ENCODE measurements at regions not wholly inside any gene's neighbourhood (a gene's known extent, or its start where the extent isn't known, plus 50 kb on each side); places are given as distances from the start of the nearest gene placed in this dataset.

DNA sequence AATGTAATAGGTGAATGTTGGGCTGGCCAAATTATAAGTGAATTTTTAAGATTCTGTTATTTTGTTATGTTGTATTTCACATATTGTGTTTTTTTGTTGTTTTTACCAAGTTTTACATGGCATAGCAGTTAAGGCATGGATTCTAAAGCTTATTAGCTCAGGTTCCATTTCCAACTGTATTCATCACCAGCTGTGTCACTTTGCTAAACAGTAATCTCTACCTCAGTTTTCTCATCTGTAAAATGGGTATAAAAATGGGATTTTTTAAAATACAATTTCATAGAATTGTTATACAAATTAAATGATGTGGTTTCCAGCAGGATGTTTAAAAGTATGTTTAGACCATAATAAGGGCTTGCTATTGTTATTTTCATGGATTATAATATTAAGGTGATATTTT, 512.2 kb downstream of the SLC16A7 start:
- no peak overlapping the region for H3K4me3 Mint-ChIP-seq
- no peak overlapping the region for H3K27ac Mint-ChIP-seq
- H3K9me3 Mint-ChIP-seq, result no peaks in the 10 kb centered on the region
- H3K27me3 Mint-ChIP-seq, result no peaks in the 10 kb centered on the region
- no peaks in the 10 kb centered on the region for H3K4me1 Mint-ChIP-seq (ENCODE audit: low read depth)
- H3K36me3 Mint-ChIP-seq (ENCODE audit: low read depth), result no peaks in the 10 kb centered on the region

DNA sequence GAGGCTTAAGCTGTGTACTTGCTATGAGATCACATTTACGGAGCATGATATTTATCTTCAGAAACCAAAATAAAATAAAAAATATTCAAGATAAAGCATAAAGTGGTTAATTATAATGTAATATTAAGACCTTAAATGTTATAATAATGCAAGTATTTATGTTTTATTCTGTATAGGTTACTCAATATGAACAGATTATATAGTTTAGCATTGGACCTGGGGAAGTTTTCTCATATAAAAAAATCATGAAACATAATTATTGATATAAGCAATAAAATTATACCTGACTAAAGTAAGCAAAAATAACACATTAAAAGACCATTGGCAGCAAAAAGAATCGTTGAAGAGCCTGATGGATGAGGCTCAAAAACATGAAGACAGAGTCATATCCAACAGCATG, 516.2 kb downstream of the SLC16A7 start:
- Mint-ChIP-seq H3K4me3 (no peak overlapping the region), H3K27me3 (no peaks in the 10 kb centered on the region), H3K27ac (no peak overlapping the region), H3K9me3 (peaks cover 12% of the 10 kb centered on the region), H3K36me3 (ENCODE audit: low read depth) (no peaks in the 10 kb centered on the region), H3K4me1 (ENCODE audit: low read depth) (no peaks in the 10 kb centered on the region)

DNA sequence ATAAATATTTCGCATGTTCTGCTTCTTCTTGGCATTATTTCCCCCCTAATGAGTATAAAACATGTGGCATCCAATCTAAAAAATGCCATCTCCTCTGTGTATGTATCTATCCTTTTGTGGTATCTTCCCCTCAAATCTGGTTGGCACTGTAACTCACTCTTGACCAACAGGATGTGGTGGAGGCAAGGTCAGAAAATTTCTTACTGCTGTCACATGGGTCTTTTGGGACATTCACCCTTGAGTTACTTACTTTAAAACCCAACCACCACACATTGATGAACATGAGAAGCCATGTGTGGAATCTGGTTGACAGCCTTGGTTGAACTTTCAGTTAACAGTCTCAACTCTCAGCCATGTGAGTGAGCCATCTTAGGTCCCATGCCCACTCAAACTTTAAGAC, 516.9 kb downstream of the SLC16A7 start:
- Mint-ChIP-seq H3K4me1 (ENCODE audit: low read depth) (no peaks in the 10 kb centered on the region), H3K27ac (no peak overlapping the region), H3K27me3 (no peaks in the 10 kb centered on the region), H3K36me3 (ENCODE audit: low read depth) (no peaks in the 10 kb centered on the region), H3K9me3 (peaks cover 12% of the 10 kb centered on the region), H3K4me3 (no peak overlapping the region)

DNA sequence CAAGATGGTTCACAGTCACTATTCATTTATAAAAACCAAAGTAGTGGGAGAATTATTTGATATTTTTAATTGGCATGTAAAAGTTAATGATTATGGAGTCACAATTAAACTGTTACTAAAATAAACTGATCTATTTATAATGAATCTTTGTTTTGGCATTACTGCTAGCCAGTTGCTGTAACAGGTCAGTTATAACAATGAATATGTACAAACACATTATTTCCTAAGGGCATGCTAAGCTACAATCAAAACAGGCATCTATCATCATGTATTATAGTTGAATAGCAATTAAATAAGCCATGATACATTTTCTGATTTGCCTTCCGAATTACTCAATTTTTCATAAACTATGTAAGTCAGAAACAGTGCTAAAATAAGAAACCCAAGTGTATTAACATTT, 518.3 kb downstream of the SLC16A7 start:
- Mint-ChIP-seq H3K27me3 (no peaks in the 10 kb centered on the region), H3K27ac (no peak overlapping the region), H3K9me3 (peaks cover 12% of the 10 kb centered on the region), H3K4me3 (no peak overlapping the region), H3K36me3 (ENCODE audit: low read depth) (no peaks in the 10 kb centered on the region), H3K4me1 (ENCODE audit: low read depth) (no peaks in the 10 kb centered on the region)

DNA sequence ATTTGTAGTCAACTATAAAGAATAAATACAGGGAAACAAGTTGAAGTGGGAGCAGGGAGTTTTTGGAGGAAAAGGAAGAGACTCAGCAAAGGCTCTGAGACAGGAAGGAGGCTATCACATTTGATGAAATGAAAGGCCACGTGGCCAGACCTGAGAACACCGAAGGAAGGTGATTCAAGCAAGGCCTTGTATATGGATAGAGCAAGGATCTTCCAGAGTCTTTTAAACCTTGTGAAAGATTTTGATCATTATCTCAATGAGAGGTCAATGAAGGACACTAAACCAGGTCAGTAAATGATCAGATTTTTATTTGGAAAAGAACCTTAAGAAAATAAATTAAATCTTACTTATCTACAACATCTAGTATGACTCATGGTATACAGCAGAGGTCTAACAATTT, 523.5 kb downstream of the SLC16A7 start:
- H3K27ac Mint-ChIP-seq, result no peak overlapping the region
- H3K4me1 Mint-ChIP-seq (ENCODE audit: low read depth), result no peaks in the 10 kb centered on the region
- no peaks in the 10 kb centered on the region for H3K36me3 Mint-ChIP-seq (ENCODE audit: low read depth)
- H3K9me3 Mint-ChIP-seq, result peaks cover 20% of the 10 kb centered on the region
- no peak overlapping the region for H3K4me3 Mint-ChIP-seq
- no peaks in the 10 kb centered on the region for H3K27me3 Mint-ChIP-seq

DNA sequence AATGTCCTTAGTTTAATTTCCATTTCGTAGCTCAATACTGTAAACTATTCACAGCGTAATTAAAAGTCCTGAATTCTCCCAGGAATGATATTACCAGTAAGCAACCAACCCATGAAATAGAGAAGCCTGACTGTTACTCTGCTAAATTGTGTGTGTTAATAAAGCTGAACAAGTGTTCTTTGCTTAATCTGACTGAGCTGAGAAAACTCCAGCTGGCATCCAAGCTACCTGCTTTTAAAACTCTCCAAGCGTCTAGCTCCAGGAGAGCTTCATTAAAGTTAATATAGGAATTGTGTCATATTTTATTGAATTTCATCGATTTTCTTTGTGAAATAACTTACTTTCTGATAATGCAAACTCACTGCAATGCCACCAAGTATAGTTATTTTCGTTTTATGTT, 524.4 kb downstream of the SLC16A7 start:
- Mint-ChIP-seq H3K9me3 (peaks cover 22% of the 10 kb centered on the region), H3K36me3 (ENCODE audit: low read depth) (no peaks in the 10 kb centered on the region), H3K4me1 (ENCODE audit: low read depth) (no peaks in the 10 kb centered on the region), H3K27me3 (no peaks in the 10 kb centered on the region), H3K27ac (no peak overlapping the region), H3K4me3 (no peak overlapping the region)

DNA sequence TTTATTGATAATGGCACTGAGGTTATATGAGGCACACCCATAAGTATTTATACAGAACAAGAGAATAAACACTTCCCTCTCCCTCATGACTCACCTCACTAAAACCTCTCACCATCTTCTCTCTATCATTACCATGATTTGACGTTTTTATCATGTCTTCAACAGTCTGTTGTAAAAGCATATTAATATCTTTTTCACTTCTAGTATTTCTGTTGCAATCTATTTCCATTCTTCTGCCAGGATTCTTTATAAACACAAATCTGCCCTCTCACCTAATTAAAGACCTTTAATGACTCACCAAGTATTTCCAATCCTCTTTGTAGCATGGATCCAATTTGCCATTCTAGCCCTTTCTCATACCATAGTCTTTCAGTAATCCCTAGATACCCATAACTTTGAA, 527.7 kb downstream of the SLC16A7 start:
- no peaks in the 10 kb centered on the region for H3K4me1 Mint-ChIP-seq (ENCODE audit: low read depth)
- H3K27ac Mint-ChIP-seq, result no peak overlapping the region
- H3K9me3 Mint-ChIP-seq, result peaks cover 19% of the 10 kb centered on the region
- H3K27me3 Mint-ChIP-seq, result no peaks in the 10 kb centered on the region
- H3K36me3 Mint-ChIP-seq (ENCODE audit: low read depth), result no peaks in the 10 kb centered on the region
- H3K4me3 Mint-ChIP-seq, result no peak overlapping the region

DNA sequence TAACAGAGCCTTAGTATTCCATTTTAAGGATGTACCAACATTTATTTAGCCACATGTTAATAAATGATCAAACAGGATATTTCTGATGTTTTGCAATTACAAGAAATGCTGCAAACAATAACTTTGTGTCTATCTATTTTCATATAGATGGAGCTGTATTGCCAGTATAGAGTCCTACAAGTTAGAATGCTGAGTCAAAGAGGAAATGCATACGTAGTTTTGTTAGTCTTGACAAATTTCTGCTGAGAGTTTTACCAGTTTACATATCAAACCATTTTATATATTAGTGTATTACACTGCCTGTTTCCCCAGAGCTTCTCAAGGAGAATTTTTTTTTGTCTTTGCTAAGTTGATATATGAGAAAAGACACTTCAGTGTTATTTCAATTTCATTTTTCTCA, 541.7 kb downstream of the SLC16A7 start:
- Mint-ChIP-seq H3K9me3 (no peaks in the 10 kb centered on the region), H3K4me3 (no peak overlapping the region), H3K36me3 (ENCODE audit: low read depth) (no peaks in the 10 kb centered on the region), H3K4me1 (ENCODE audit: low read depth) (no peaks in the 10 kb centered on the region), H3K27ac (no peak overlapping the region), H3K27me3 (no peaks in the 10 kb centered on the region)

DNA sequence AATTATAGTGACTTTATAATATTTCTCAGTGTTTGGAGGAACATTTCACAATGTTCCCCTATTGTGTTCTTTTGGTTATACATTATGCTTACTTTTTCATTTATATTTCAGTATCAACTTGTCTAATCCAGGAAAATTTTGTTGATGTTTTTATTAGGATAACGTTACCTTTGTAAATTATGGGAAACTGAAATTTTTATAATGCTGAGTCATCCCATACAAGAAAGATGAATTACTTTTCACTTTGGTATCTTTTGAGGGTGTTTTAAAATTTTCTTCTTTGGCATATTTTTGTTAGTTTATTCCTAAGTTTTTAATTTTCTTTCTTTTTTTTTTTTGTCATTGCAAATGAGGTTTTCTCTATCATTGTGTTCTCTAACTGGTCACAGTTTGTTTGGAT, 542.7 kb downstream of the SLC16A7 start:
- Mint-ChIP-seq H3K36me3 (ENCODE audit: low read depth) (no peaks in the 10 kb centered on the region), H3K27ac (no peak overlapping the region), H3K27me3 (no peaks in the 10 kb centered on the region), H3K4me3 (no peak overlapping the region), H3K4me1 (ENCODE audit: low read depth) (no peaks in the 10 kb centered on the region), H3K9me3 (no peaks in the 10 kb centered on the region)

DNA sequence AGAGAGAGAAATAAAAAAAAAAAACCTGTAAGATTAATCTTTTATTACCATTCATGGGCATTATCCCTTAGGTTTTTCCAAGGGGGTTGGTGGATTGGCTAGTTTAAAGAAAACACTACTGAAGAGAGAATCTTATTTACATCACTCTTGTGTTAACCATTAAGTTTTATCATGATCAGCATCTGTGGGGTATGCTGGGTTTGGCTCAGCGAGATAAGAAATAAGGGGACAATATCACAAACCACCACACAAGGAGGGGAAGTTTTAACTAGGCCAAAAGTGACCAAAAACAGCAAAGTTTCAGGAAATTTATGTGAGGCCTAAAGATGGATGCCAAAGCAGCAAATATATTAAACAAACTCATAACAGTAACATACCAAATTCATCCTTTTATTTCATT, 548.6 kb downstream of the SLC16A7 start:
- Mint-ChIP-seq H3K4me3 (no peak overlapping the region), H3K9me3 (no peaks in the 10 kb centered on the region), H3K27me3 (no peaks in the 10 kb centered on the region), H3K27ac (no peak overlapping the region), H3K36me3 (ENCODE audit: low read depth) (no peaks in the 10 kb centered on the region), H3K4me1 (ENCODE audit: low read depth) (no peaks in the 10 kb centered on the region)

DNA sequence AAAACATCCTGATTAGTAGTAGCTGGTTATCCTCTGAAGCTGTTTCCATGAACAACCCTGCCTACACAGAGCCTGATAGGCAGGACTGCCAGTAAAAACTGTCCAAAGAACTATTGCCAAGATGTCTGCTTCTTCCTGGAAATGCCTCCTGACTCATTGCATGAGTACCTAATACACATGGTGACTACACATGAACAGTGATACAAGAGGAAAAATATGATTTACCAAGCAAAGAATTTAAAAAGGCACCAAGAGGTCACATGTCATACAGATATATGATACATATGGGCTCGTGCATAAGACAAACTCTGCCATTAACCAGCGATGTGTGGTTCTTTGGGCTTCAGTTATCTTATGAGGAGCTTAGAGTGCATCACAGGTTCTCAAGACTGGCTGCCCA, 552.3 kb downstream of the SLC16A7 start:
- H3K4me1 Mint-ChIP-seq (ENCODE audit: low read depth), result no peaks in the 10 kb centered on the region
- H3K36me3 Mint-ChIP-seq (ENCODE audit: low read depth), result no peaks in the 10 kb centered on the region
- H3K9me3 Mint-ChIP-seq, result no peaks in the 10 kb centered on the region
- H3K27ac Mint-ChIP-seq, result no peak overlapping the region
- no peaks in the 10 kb centered on the region for H3K27me3 Mint-ChIP-seq
- no peak overlapping the region for H3K4me3 Mint-ChIP-seq

DNA sequence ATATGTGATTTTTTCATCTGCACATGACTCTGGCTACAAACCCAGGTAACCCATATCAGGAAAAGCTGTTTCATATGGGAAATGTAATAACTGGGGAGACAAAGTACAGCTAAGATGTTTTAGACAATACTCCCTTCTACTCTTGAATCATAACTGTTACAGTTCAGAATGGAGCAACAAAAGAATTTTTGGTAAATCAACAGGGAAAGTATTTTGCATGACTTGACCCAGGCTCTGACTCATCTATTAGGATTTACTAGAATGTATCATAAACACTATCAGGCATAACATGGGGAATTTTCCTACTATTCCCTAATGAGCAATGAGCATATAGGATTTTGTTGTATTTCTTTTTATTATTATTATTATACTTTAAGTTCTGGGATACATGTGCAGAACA, 553.0 kb downstream of the SLC16A7 start:
- no peaks in the 10 kb centered on the region for H3K4me1 Mint-ChIP-seq (ENCODE audit: low read depth)
- no peaks in the 10 kb centered on the region for H3K27me3 Mint-ChIP-seq
- no peaks in the 10 kb centered on the region for H3K9me3 Mint-ChIP-seq
- no peak overlapping the region for H3K27ac Mint-ChIP-seq
- no peak overlapping the region for H3K4me3 Mint-ChIP-seq
- no peaks in the 10 kb centered on the region for H3K36me3 Mint-ChIP-seq (ENCODE audit: low read depth)

DNA sequence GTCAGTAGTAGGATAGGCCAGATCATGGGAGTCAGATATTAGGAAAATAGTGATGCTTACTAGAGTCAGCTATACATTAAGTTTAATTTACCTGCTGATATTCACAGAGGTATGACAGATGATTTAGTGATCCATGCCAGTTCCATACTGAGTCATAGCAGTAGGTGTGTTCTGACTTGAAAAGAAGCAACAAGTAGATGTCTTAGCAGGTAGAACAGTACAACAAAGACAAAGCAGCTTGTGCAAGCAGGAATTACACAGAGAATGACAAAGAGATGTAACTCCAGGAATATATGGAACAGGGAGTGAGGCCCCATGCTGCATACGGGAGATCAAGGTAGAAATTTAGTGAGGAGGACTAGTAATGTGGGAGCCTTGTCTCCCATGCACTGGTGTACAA, 556.9 kb downstream of the SLC16A7 start:
- no peak overlapping the region for H3K4me3 Mint-ChIP-seq
- no peak overlapping the region for H3K27ac Mint-ChIP-seq
- no peaks in the 10 kb centered on the region for H3K27me3 Mint-ChIP-seq
- H3K9me3 Mint-ChIP-seq, result no peaks in the 10 kb centered on the region
- H3K36me3 Mint-ChIP-seq (ENCODE audit: low read depth), result no peaks in the 10 kb centered on the region
- no peaks in the 10 kb centered on the region for H3K4me1 Mint-ChIP-seq (ENCODE audit: low read depth)

DNA sequence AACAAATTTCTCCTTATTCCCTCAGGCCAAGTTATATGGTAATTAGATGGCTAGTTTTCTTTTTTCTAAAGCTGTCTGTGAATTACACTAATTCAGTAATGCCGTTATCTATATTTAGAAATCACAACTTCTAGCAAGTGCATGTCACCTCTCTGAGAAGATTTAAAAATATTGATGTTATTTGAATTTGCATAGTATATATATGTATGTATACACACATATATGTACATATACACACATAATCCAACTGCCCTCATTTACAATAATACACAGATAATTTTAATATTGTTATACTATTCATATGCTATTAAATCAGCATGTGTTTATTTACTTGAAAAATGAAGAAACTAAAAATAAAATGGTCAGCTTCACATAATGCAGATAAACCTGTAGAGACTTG, 563.9 kb downstream of the SLC16A7 start:
- peaks cover 4% of the 10 kb centered on the region for H3K9me3 Mint-ChIP-seq
- H3K4me1 Mint-ChIP-seq (ENCODE audit: low read depth), result no peaks in the 10 kb centered on the region
- no peak overlapping the region for H3K4me3 Mint-ChIP-seq
- no peaks in the 10 kb centered on the region for H3K27me3 Mint-ChIP-seq
- H3K27ac Mint-ChIP-seq, result no peak overlapping the region
- no peaks in the 10 kb centered on the region for H3K36me3 Mint-ChIP-seq (ENCODE audit: low read depth)

DNA sequence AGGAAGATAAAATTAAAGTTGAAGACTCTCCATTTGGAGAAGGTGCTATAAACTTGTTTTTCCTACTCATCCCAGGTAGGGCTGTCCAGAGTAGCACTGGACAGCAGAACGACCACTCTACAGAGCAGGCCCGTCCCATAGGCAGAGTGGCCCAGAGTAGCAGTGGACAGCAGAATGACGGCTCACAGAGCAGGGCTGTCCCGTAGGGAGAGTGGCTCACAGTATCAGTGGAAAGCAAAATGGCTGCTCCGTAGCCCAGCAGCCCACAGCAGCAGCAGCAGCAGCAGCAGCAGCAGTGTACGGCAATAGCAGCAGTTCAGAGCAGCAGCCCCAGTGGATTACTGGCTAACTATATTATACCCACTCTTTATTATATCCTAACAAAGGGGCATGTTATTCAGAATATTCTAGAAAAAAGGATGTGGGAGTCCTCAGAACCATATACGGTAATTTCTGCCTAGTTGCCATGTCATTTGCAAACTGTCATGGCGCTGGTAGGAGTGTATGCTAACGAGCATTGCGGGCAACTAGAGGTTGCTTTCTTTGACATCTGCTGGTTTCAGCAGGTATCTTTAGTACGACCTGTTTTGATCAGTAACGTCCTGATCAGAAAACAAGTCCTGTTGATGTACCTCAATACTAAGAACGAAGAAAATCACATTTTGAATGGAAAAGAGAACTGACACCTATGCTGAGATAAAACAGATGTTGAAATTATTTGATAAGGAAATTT, 567.3 kb downstream of the SLC16A7 start:
- Mint-ChIP-seq H3K4me3 (no peak overlapping the region), H3K36me3 (ENCODE audit: low read depth) (no peaks in the 10 kb centered on the region), H3K27ac (no peak overlapping the region), H3K4me1 (ENCODE audit: low read depth) (no peaks in the 10 kb centered on the region), H3K27me3 (no peaks in the 10 kb centered on the region), H3K9me3 (peaks cover 4% of the 10 kb centered on the region)

DNA sequence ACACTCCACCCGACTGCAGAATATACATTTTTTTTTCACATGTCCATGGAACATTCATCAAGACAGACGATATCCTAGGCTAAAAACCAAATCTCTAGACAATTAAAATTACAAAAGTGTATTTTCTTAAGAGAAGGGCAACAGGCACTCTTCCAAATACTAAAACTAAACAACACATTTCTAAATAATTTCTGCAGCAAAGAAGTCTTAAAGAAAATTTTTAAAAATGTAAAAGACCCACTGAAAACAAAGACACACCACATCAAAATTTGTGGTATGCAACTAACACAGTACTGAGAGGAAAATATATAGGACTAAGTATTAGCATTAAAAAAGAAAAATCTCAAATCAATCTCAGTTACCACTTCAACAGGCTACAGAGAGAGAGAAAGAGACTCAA, 570.0 kb downstream of the SLC16A7 start:
- Mint-ChIP-seq H3K27me3 (no peaks in the 10 kb centered on the region), H3K27ac (no peak overlapping the region), H3K4me3 (no peak overlapping the region), H3K9me3 (peaks cover 4% of the 10 kb centered on the region), H3K4me1 (ENCODE audit: low read depth) (no peaks in the 10 kb centered on the region), H3K36me3 (ENCODE audit: low read depth) (no peaks in the 10 kb centered on the region)
